ENCODE measurements at regions not wholly inside any gene's neighbourhood (a gene's known extent, or its start where the extent isn't known, plus 50 kb on each side); places are given as distances from the start of the nearest gene placed in this dataset.

DNA sequence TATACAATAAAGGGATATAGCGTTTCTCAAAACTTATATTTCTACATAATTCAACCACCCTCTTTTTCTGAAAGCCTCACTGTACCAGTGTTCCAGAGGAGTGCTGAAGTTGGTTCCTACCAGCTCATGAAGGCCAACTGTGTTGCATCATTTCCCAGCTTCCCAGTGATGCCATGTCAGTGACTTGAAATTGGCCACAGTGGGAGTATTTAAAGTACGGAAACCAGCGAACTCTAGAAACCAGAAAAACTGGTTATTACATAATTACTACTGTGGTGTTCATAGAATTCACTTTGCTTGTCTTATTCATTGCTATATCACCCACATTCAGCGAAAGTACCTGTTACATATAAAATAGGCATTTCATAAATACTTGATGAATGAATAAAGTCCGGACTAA is 135.4 kb downstream of the GC start (continued):
- TF ChIP-seq, protein P1, sequence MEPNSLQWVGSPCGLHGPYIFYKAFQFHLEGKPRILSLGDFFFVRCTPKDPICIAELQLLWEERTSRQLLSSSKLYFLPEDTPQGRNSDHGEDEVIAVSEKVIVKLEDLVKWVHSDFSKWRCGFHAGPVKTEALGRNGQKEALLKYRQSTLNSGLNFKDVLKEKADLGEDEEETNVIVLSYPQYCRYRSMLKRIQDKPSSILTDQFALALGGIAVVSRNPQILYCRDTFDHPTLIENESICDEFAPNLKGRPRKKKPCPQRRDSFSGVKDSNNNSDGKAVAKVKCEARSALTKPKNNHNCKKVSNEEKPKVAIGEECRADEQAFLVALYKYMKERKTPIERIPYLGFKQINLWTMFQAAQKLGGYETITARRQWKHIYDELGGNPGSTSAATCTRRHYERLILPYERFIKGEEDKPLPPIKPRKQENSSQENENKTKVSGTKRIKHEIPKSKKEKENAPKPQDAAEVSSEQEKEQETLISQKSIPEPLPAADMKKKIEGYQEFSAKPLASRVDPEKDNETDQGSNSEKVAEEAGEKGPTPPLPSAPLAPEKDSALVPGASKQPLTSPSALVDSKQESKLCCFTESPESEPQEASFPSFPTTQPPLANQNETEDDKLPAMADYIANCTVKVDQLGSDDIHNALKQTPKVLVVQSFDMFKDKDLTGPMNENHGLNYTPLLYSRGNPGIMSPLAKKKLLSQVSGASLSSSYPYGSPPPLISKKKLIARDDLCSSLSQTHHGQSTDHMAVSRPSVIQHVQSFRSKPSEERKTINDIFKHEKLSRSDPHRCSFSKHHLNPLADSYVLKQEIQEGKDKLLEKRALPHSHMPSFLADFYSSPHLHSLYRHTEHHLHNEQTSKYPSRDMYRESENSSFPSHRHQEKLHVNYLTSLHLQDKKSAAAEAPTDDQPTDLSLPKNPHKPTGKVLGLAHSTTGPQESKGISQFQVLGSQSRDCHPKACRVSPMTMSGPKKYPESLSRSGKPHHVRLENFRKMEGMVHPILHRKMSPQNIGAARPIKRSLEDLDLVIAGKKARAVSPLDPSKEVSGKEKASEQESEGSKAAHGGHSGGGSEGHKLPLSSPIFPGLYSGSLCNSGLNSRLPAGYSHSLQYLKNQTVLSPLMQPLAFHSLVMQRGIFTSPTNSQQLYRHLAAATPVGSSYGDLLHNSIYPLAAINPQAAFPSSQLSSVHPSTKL (CRISPR knock-in tag; IDR thresholded peaks at IDR 0.05) = no peak
- TF ChIP-seq, protein P2, sequence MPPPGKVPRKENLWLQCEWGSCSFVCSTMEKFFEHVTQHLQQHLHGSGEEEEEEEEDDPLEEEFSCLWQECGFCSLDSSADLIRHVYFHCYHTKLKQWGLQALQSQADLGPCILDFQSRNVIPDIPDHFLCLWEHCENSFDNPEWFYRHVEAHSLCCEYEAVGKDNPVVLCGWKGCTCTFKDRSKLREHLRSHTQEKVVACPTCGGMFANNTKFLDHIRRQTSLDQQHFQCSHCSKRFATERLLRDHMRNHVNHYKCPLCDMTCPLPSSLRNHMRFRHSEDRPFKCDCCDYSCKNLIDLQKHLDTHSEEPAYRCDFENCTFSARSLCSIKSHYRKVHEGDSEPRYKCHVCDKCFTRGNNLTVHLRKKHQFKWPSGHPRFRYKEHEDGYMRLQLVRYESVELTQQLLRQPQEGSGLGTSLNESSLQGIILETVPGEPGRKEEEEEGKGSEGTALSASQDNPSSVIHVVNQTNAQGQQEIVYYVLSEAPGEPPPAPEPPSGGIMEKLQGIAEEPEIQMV (CRISPR knock-in tag; IDR thresholded peaks at IDR 0.05; ENCODE audit: low read depth) = no peak
- TF ChIP-seq TRIM24 (CRISPR knock-in tag; IDR thresholded peaks at IDR 0.05) (no peak), ZSCAN12 (CRISPR knock-in tag; IDR thresholded peaks at IDR 0.05) (no peak), KAT2B (IDR thresholded peaks at IDR 0.05; ENCODE audit: borderline replicate concordance, low read depth, low read length) (no peak), NFE2L1 (CRISPR knock-in tag; IDR thresholded peaks at IDR 0.05; ENCODE audit: borderline replicate concordance) (no peak)
- TF ChIP-seq, protein P3, sequence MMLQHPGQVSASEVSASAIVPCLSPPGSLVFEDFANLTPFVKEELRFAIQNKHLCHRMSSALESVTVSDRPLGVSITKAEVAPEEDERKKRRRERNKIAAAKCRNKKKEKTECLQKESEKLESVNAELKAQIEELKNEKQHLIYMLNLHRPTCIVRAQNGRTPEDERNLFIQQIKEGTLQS (CRISPR knock-in tag; IDR thresholded peaks at IDR 0.05) = no peak
- TF ChIP-seq, protein P4, sequence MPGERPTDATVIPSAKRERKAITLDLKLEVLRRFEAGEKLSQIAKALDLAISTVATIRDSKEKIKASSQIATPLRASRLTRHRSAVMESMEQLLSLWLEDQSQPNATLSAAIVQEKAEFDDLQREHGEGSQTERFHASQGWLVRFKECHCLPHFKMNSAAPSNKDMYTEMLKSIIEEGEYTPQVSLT (CRISPR knock-in tag; IDR thresholded peaks at IDR 0.05; ENCODE audit: borderline replicate concordance, low read depth) = no peak

All from HepG2 (cell line).